ENCODE measurements at regions not wholly inside any gene's neighbourhood (a gene's known extent, or its start where the extent isn't known, plus 50 kb on each side); places are given as distances from the start of the nearest gene placed in this dataset.
A peak's percentile ranks its signal among the peaks of the same experiment; 100 is the strongest.

GRCh38 chr2:120536141-120536540, 190.2 kb downstream of the INHBB start:
- DNase-seq: no peak
- Mint-ChIP-seq H3K9me3 (peaks cover 6% of the 10 kb centered on the region), H3K27ac (no peak overlapping the region), H3K4me1 (peaks cover 29% of the 10 kb centered on the region), H3K27me3 (ENCODE audit: low read depth, poor library complexity) (peaks cover 70% of the 10 kb centered on the region), H3K4me3 (no peak overlapping the region), H3K36me3 (ENCODE audit: low read depth) (no peaks in the 10 kb centered on the region)
- TF ChIP-seq, protein P1, sequence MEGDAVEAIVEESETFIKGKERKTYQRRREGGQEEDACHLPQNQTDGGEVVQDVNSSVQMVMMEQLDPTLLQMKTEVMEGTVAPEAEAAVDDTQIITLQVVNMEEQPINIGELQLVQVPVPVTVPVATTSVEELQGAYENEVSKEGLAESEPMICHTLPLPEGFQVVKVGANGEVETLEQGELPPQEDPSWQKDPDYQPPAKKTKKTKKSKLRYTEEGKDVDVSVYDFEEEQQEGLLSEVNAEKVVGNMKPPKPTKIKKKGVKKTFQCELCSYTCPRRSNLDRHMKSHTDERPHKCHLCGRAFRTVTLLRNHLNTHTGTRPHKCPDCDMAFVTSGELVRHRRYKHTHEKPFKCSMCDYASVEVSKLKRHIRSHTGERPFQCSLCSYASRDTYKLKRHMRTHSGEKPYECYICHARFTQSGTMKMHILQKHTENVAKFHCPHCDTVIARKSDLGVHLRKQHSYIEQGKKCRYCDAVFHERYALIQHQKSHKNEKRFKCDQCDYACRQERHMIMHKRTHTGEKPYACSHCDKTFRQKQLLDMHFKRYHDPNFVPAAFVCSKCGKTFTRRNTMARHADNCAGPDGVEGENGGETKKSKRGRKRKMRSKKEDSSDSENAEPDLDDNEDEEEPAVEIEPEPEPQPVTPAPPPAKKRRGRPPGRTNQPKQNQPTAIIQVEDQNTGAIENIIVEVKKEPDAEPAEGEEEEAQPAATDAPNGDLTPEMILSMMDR (IDR thresholded peaks at IDR 0.05): no peak

GRCh38 chr2:120538691-120539423, 192.9 kb downstream of the INHBB start:
- DNase-seq: no peak
- no peak overlapping the region for H3K27ac Mint-ChIP-seq
- H3K4me1 Mint-ChIP-seq: peaks cover 34% of the 10 kb centered on the region
- H3K9me3 Mint-ChIP-seq: no peaks in the 10 kb centered on the region
- H3K27me3 Mint-ChIP-seq (ENCODE audit: low read depth, poor library complexity): peaks cover 75% of the 10 kb centered on the region
- H3K36me3 Mint-ChIP-seq (ENCODE audit: low read depth): no peaks in the 10 kb centered on the region
- TF ChIP-seq, protein P1 (IDR thresholded peaks at IDR 0.05): no peak
- no peak overlapping the region for H3K4me3 Mint-ChIP-seq

DNA sequence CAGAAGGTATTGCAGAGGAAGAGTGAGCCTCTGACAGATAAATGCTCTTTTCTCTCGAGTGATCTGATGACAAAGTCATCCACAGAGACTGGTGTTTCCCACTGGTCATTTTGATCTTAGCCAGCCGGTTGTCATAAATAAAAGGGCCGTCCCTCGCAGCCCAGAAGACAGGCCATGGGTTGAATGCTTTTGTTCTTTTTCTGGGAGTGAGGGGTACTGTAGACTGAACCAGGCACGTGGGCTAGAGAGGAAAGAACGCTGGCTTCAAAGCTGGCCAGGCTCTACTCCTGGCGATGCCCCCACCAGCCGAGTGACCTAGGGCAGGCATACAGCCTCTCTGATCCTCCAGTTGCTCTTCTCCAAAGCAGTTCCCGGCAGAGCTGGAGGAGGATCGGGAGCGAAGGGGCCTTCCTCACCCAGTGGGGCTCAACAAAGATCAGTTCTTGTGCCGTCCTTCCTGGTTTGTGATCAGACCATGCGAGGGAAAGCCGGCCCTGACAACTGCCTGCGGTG, 193.5 kb downstream of the INHBB start:
- TF ChIP-seq, protein P1 (IDR thresholded peaks at IDR 0.05): no peak
- peaks cover 76% of the 10 kb centered on the region for H3K27me3 Mint-ChIP-seq (ENCODE audit: low read depth, poor library complexity)
- H3K9me3 Mint-ChIP-seq: no peaks in the 10 kb centered on the region
- H3K4me3 Mint-ChIP-seq: no peak overlapping the region
- H3K4me1 Mint-ChIP-seq: peaks cover 39% of the 10 kb centered on the region
- H3K36me3 Mint-ChIP-seq (ENCODE audit: low read depth): no peaks in the 10 kb centered on the region
- no peak overlapping the region for H3K27ac Mint-ChIP-seq
- DNase-seq: no peak

GRCh38 chr2:120539937-120540718, 194.2 kb downstream of the INHBB start:
- Mint-ChIP-seq H3K27me3 (ENCODE audit: low read depth, poor library complexity) (peaks cover 78% of the 10 kb centered on the region), H3K36me3 (ENCODE audit: low read depth) (no peaks in the 10 kb centered on the region), H3K9me3 (no peaks in the 10 kb centered on the region), H3K4me3 (no peak overlapping the region), H3K4me1 (peaks cover 39% of the 10 kb centered on the region), H3K27ac (no peak overlapping the region)
- TF ChIP-seq, protein P1 (IDR thresholded peaks at IDR 0.05): no peak
- DNase-seq: peak; percentile 44

DNA sequence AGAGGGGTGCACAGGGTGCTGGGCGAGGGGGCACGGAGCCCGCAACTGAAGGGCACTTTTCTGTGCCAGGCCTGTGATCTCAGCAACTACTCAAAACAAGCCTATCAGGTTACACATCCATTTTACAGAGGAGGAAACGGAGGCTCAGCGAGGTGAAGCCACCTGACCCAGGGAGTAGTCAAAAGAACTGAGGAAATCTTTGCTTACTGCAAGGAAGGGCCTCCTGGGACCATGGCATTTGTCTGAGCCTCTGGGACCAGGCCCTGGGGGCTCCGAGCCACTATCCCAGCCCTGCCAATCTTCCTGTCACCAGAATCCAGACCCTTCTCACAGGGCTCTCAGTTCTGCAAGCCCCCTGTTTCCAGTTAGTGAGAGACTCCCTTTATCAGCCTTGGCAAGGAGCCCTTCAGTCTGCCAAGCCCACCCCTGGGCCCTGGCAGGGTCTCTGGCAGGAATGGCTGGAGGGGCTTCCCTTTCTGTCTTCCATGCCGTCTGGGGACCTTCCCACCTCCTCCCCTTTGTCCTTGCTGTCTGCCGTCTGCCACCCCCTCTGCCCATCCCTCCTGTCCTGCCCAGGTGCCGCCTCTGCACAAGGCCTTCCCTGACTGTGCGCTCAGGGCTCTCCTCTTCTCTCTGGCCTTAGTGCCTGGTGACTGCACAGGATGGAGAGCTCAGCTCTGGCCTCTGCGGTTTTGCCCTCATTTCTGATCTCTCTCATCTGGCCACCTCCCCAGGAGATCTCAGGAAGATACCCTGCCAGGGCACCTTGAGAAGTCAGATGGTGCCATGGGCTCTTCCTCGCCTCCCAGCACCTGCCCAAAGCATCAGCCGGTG, 194.7 kb upstream of the GLI2 start:
- Mint-ChIP-seq H3K9me3 (no peaks in the 10 kb centered on the region), H3K4me3 (peak overlapping the region; percentile 24), H3K36me3 (ENCODE audit: low read depth) (no peaks in the 10 kb centered on the region), H3K27me3 (ENCODE audit: low read depth, poor library complexity) (peaks cover 82% of the 10 kb centered on the region), H3K27ac (no peak overlapping the region), H3K4me1 (peaks cover 47% of the 10 kb centered on the region)
- TF ChIP-seq, protein P1 (IDR thresholded peaks at IDR 0.05): no peak
- no peak for DNase-seq
